H1 (cell line): ENCODE measurements at regions not wholly inside any gene's neighbourhood (a gene's known extent, or its start where the extent isn't known, plus 50 kb on each side); places are given as distances from the start of the nearest gene placed in this dataset.

Experiments
- CTCF ChIA-PET: fragments of 300-600 bp; sonication (Branson Sonifier 250); formaldehyde crosslinking; loops from one replicate; lab custom pipeline; 2021; ENCODE audit not compliant: partially characterized antibody; lab: Charles Lee
- POLR2A ChIA-PET: fragments of 300-600 bp; sonication (Branson Sonifier 250); formaldehyde crosslinking; loops from one replicate; lab custom pipeline; 2021; ENCODE audit warnings: inconsistent platforms; ENCODE audit not compliant: partially characterized antibody; lab: Charles Lee
- DNase-seq, 2 experiments: peaks; one replicate each; pipeline versions ENCODE4 v3.0.0 to v3.0.0-alpha.2; 2010 to 2022; ENCODE audit warnings: low spot score in 2 of 2, low read depth in 1 of 2, mixed read lengths in 1 of 2
- FAIRE-seq: peaks from 2 replicates; lab custom pipeline; 2011; peaks lifted over from hg19 to GRCh38; lab: Jason Lieb, UNC
- H2AFZ ChIP-seq: 2 replicates; pipeline ENCODE4 v1.8.1; 2012; ENCODE audit warnings: low read length, inconsistent platforms
- H2AK5ac ChIP-seq: 2 replicates; pipeline ENCODE4 v1.6.1; 2013; ENCODE audit warnings: low read depth, low read length
- H2BK120ac ChIP-seq: replicated peaks from 2 replicates; pipeline ENCODE3; 2013; ENCODE audit warnings: low read depth, low read length, inconsistent platforms
- H2BK12ac ChIP-seq: 2 replicates; pipeline ENCODE4 v1.6.1; 2013; ENCODE audit warnings: low read depth, low read length
- H2BK15ac ChIP-seq: 2 replicates; pipeline ENCODE4 v1.6.1; 2013; ENCODE audit warnings: low read length
- H2BK20ac ChIP-seq: 2 replicates; pipeline ENCODE4 v1.6.1; 2013; ENCODE audit warnings: low read length
- H2BK5ac ChIP-seq: 2 replicates; pipeline ENCODE4 v1.6.1; 2013; ENCODE audit warnings: low read depth, low read length
- H3K14ac ChIP-seq: 2 replicates; pipeline ENCODE4 v1.6.1; 2013; ENCODE audit warnings: inconsistent platforms; ENCODE audit not compliant: insufficient read length
- H3K18ac ChIP-seq: 2 replicates; pipeline ENCODE4 v1.6.1; 2013; ENCODE audit warnings: low read length; ENCODE audit errors: extremely low read depth
- H3K23ac ChIP-seq: 2 replicates; pipeline ENCODE4 v1.6.1; 2013; ENCODE audit warnings: inconsistent platforms; ENCODE audit not compliant: insufficient read length
- H3K23me2 ChIP-seq: 2 replicates; pipeline ENCODE4 v1.6.1; 2013; ENCODE audit warnings: low read depth, low read length
- H3K27ac ChIP-seq: 2 replicates; pipeline ENCODE4 v1.6.1; 2011; ENCODE audit warnings: low read depth, low read length, inconsistent platforms
- H3K27me3 ChIP-seq, 4 experiments: replicated peaks in 1 of 4; 1 replicate in 1 of 4; 2 replicates in 3 of 4; pipeline versions ENCODE4 v1.6.1 to v1.8.1; 2011 to 2013; ENCODE audit warnings: low read length in 3 of 4, mild to moderate bottlenecking in 3 of 4, inconsistent platforms in 2 of 4, mixed read lengths in 2 of 4, moderate library complexity in 1 of 4; ENCODE audit not compliant: control insufficient read depth in 3 of 4, insufficient read depth in 3 of 4; ENCODE audit errors: extremely low read depth in 1 of 4
- H3K36me3 ChIP-seq, 4 experiments: 2 replicates each; pipeline versions ENCODE4 v1.6.1 to v1.8.1; 2011 to 2013; ENCODE audit warnings: mild to moderate bottlenecking in 4 of 4, low read length in 3 of 4, moderate library complexity in 2 of 4, control low read depth in 1 of 4, inconsistent platforms in 1 of 4; ENCODE audit not compliant: insufficient read depth in 4 of 4, control insufficient read depth in 2 of 4
- H3K4ac ChIP-seq: replicated peaks from 2 replicates; pipeline ENCODE3; 2013; ENCODE audit warnings: low read length, low read depth, mixed read lengths, inconsistent platforms; ENCODE audit not compliant: insufficient read length
- H3K4me1 ChIP-seq, 4 experiments: replicated peaks in 1 of 4; 1 replicate in 1 of 4; 2 replicates in 3 of 4; pipeline versions ENCODE4 v1.6.1 to v1.8.1; 2011 to 2013; ENCODE audit warnings: low read length in 3 of 4, inconsistent platforms in 2 of 4, mixed read lengths in 1 of 4; ENCODE audit not compliant: insufficient read depth in 4 of 4, control insufficient read depth in 3 of 4
- H3K4me2 ChIP-seq, 2 experiments: 2 replicates each; pipeline versions ENCODE4 v1.6.1 to v1.8.1; 2011 to 2013; ENCODE audit warnings: low read depth in 2 of 2, low read length in 2 of 2, control low read depth in 1 of 2, inconsistent platforms in 1 of 2, mild to moderate bottlenecking in 1 of 2; ENCODE audit not compliant: insufficient read depth in 1 of 2
- H3K4me3 ChIP-seq, 4 experiments: fragments of 200-600, 300-600 bp in 1 of 4; sonication (generic), shearing (Covaris generic), sonication (Bioruptor Twin) in 1 of 4; 2 replicates each; pipeline versions ENCODE4 v1.5.1 to v1.8.1; 2011 to 2016; ENCODE audit warnings: low read length in 4 of 4, low read depth in 3 of 4, control low read depth in 2 of 4, inconsistent platforms in 2 of 4, mild to moderate bottlenecking in 2 of 4, mixed read lengths in 1 of 4, moderate library complexity in 1 of 4; ENCODE audit not compliant: insufficient read depth in 2 of 4; ENCODE audit errors: extremely low read depth in 1 of 4
- H3K56ac ChIP-seq: replicated peaks from 2 replicates; pipeline ENCODE3; 2013; ENCODE audit warnings: low read depth, mild to moderate bottlenecking, mixed read lengths, low read length, inconsistent platforms; ENCODE audit not compliant: insufficient read length
- H3K79me1 ChIP-seq: 2 replicates; pipeline ENCODE4 v1.6.1; 2013; ENCODE audit warnings: low read depth, low read length, control low read depth
- H3K79me2 ChIP-seq, 2 experiments: 2 replicates each; pipeline versions ENCODE4 v1.6.1 to v1.8.1; 2012 to 2013; ENCODE audit warnings: low read length in 2 of 2, mild to moderate bottlenecking in 2 of 2, inconsistent platforms in 1 of 2; ENCODE audit not compliant: insufficient read depth in 2 of 2, control insufficient read depth in 1 of 2
- H3K9ac ChIP-seq, 4 experiments: replicated peaks in 1 of 4; 1 replicate in 1 of 4; 2 replicates in 3 of 4; pipeline versions ENCODE4 v1.6.1 to v1.8.1; 2011 to 2013; ENCODE audit warnings: low read depth in 3 of 4, low read length in 3 of 4, control low read depth in 2 of 4, mild to moderate bottlenecking in 2 of 4, moderate library complexity in 2 of 4, inconsistent platforms in 1 of 4; ENCODE audit errors: extremely low read depth in 1 of 4
- H3K9me3 ChIP-seq, 2 experiments: 2 replicates each; pipeline versions ENCODE4 v1.6.1 to v1.8.1; 2012 to 2013; ENCODE audit warnings: mild to moderate bottlenecking in 2 of 2, moderate library complexity in 2 of 2, control low read depth in 1 of 2, inconsistent platforms in 1 of 2, low read depth in 1 of 2, low read length in 1 of 2, mixed read lengths in 1 of 2; ENCODE audit not compliant: insufficient read depth in 2 of 2
- H4K20me1 ChIP-seq, 2 experiments: replicated peaks in 1 of 2; 2 replicates each; pipeline versions ENCODE3 to v1.8.1; 2011 to 2013; ENCODE audit warnings: inconsistent platforms in 2 of 2, low read length in 2 of 2, mild to moderate bottlenecking in 1 of 2; ENCODE audit not compliant: insufficient read depth in 2 of 2, control insufficient read depth in 1 of 2
- H4K5ac ChIP-seq: 2 replicates; pipeline ENCODE4 v1.6.1; 2013; ENCODE audit warnings: low read length, low read depth, mixed read lengths, inconsistent platforms; ENCODE audit not compliant: insufficient read length
- H4K8ac ChIP-seq: 2 replicates; pipeline ENCODE4 v1.8.0; 2013; ENCODE audit warnings: mild to moderate bottlenecking, moderate library complexity, low read length, inconsistent platforms; ENCODE audit not compliant: insufficient read depth; ENCODE audit errors: extremely low read depth
- H4K91ac ChIP-seq: replicated peaks from 2 replicates; pipeline ENCODE3; 2013; ENCODE audit warnings: low read length, mixed read lengths, inconsistent platforms; ENCODE audit not compliant: insufficient read length
- BCL11A ChIP-seq, 2 experiments: IDR thresholded peaks; one replicate each; pipeline ENCODE4 v1.6.1; 2011; ENCODE audit warnings: low read depth in 2 of 2, low read length in 2 of 2, mild to moderate bottlenecking in 2 of 2
- CBX5 ChIP-seq: fragments of 300-800, 300-1000 bp; sonication (generic); IDR thresholded peaks from 2 replicates; pipeline ENCODE4 v1.7.1; 2016; ENCODE audit warnings: antibody characterized with exemption, low read length, low read depth
- CEBPB ChIP-seq: IDR thresholded peaks from 2 replicates; pipeline ENCODE4 v1.6.1; 2012; ENCODE audit warnings: low read depth, low read length
- CTBP2 ChIP-seq: IDR thresholded peaks from 2 replicates; pipeline ENCODE4 v1.7.0; 2011; ENCODE audit warnings: borderline replicate concordance, mild to moderate bottlenecking, moderate library complexity, mixed read lengths, low read length; ENCODE audit not compliant: insufficient read depth, insufficient read length
- EGR1 ChIP-seq: IDR thresholded peaks from 2 replicates; pipeline ENCODE4 v1.6.1; 2011; ENCODE audit warnings: low read depth, low read length, borderline replicate concordance
- EZH2 ChIP-seq: fragments of 200-600 bp; sonication (generic); IDR thresholded peaks from 2 replicates; pipeline ENCODE4 v1.7.1; 2012; ENCODE audit warnings: low read depth, mild to moderate bottlenecking, moderate library complexity, low read length, inconsistent platforms; ENCODE audit not compliant: severe bottlenecking
- SAP30 ChIP-seq: fragments of 300-600 bp; sonication (generic); IDR thresholded peaks from 2 replicates; pipeline ENCODE4 v1.7.1; 2012; ENCODE audit warnings: low read length, moderate library complexity, mild to moderate bottlenecking, inconsistent platforms; ENCODE audit not compliant: insufficient read depth, insufficient replicate concordance
- SP4 ChIP-seq: IDR thresholded peaks from 2 replicates; pipeline ENCODE4 v1.6.1; 2012; ENCODE audit warnings: low read length, inconsistent platforms
- TAF7 ChIP-seq: optimal IDR thresholded peaks from 2 replicates; pipeline ENCODE3; 2011; ENCODE audit warnings: low read depth, mild to moderate bottlenecking, inconsistent platforms, low read length, moderate library complexity, borderline replicate concordance
- WGBS, 2 experiments: shearing (Covaris generic) in 1 of 2; methylation state at CpG; one replicate each; pipeline versions ENCODE4 v1.1.6 to v1.1.7; 2013 to 2015; ENCODE audit warnings: low lambda C conversion rate in 2 of 2, mixed read lengths in 2 of 2, inconsistent platforms in 1 of 2, low coverage in 1 of 2, missing lambda C conversion rate in 1 of 2; ENCODE audit not compliant: insufficient replicate concordance in 2 of 2, insufficient coverage in 1 of 2, insufficient read length in 1 of 2; ENCODE audit errors: extremely low coverage in 1 of 2, missing lambda C conversion rate in 1 of 2; 5-methylcytosine and 5-hydroxymethylcytosine counted together
- TF ChIP-seq, protein P1 (sequence below), 3 experiments: IDR thresholded peaks; 1 replicate in 2 of 3; 2 replicates in 1 of 3; pipeline versions ENCODE4 v1.5.1 to v1.6.1; 2011; ENCODE audit warnings: low read length in 3 of 3, mild to moderate bottlenecking in 3 of 3, inconsistent platforms in 2 of 3, low read depth in 1 of 3, moderate library complexity in 1 of 3; ENCODE audit not compliant: insufficient read depth in 1 of 3; ENCODE audit errors: control extremely low read depth in 1 of 3

DNA sequence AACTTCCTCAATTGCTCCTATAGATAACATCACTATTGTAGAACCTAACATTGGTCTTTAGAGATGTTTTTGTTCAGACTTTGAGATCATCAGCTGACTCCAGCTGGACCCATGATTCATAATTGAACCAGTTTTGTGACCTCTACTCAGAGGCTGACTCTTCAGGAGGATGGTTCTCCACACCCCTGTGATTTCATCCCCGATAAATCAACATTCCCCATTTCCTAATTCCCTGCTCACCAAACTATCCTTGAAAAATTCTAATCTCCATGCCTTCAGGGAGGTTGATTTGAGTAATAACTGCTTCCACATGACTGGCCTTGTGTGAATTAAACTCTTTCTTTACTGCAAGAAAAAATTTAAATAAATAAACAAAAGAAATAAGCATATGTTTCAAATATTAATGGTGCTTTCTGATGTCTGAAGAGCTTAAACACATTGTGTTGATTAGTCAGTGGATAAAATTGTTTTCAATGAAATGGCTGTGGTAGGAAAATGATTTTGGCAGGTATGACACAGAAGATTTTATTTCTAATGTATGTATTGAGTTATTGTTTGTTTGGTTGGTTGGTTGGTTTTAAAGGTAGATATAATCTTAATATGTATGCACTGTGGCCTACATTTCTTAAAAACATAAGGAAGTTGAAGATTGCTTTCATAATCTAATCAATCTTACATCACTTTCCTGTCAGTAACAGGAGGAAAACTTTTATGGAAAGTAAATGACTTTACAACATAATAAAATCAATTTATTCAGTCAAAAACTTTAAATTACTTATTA, 427.9 kb upstream of the CCDC179 start:
- no peaks in the 10 kb centered on the region for H3K23me2 ChIP-seq
- H3K4me1 ChIP-seq = no peaks in the 10 kb centered on the region
- no peak overlapping the region for H2BK20ac ChIP-seq
- no peak for FAIRE-seq
- no peak overlapping the region for H3K14ac ChIP-seq
- H2BK120ac ChIP-seq = no peak overlapping the region
- no peak overlapping the region for H4K91ac ChIP-seq
- H2AFZ ChIP-seq = no peak overlapping the region
- H3K4me3 ChIP-seq = no peak overlapping the region
- H3K9me3 ChIP-seq = no peaks in the 10 kb centered on the region
- H3K79me2 ChIP-seq = no peaks in the 10 kb centered on the region
- ChIA-PET POLR2A (no interaction called here), CTCF (no interaction called here)
- H2BK5ac ChIP-seq = no peak overlapping the region
- H4K20me1 ChIP-seq = no peaks in the 10 kb centered on the region
- H3K23ac ChIP-seq = no peak overlapping the region
- H4K8ac ChIP-seq = no peak overlapping the region
- no peaks in the 10 kb centered on the region for H3K79me1 ChIP-seq
- H3K4ac ChIP-seq = no peak overlapping the region
- H2AK5ac ChIP-seq = no peak overlapping the region
- no peak overlapping the region for H3K27ac ChIP-seq
- no peak overlapping the region for H3K9ac ChIP-seq
- 0% methylated on average over 1 of the region's 1 CpG; no CpG with 5 or more reads in 1 of the 2 experiments for WGBS, 2 experiments
- no peak overlapping the region for H3K56ac ChIP-seq
- H2BK15ac ChIP-seq = no peak overlapping the region
- no peaks in the 10 kb centered on the region for H3K36me3 ChIP-seq
- H4K5ac ChIP-seq = no peak overlapping the region
- no peak overlapping the region for H3K18ac ChIP-seq
- H2BK12ac ChIP-seq = no peak overlapping the region
- H3K4me2 ChIP-seq = no peak overlapping the region
- H3K27me3 ChIP-seq = no peaks in the 10 kb centered on the region
- DNase-seq = no peak
- TF ChIP-seq SP4 (no peak), EGR1 (no peak), CBX5 (no peak), CEBPB (no peak), EZH2 (no peak), TAF7 (no peak), BCL11A (IDR thresholded peaks at IDR 0.05; ENCODE audit: low read depth in 2 of 2, low read length in 2 of 2) (no peak), SAP30 (no peak), CTBP2 (no peak)
- TF ChIP-seq, protein P1, sequence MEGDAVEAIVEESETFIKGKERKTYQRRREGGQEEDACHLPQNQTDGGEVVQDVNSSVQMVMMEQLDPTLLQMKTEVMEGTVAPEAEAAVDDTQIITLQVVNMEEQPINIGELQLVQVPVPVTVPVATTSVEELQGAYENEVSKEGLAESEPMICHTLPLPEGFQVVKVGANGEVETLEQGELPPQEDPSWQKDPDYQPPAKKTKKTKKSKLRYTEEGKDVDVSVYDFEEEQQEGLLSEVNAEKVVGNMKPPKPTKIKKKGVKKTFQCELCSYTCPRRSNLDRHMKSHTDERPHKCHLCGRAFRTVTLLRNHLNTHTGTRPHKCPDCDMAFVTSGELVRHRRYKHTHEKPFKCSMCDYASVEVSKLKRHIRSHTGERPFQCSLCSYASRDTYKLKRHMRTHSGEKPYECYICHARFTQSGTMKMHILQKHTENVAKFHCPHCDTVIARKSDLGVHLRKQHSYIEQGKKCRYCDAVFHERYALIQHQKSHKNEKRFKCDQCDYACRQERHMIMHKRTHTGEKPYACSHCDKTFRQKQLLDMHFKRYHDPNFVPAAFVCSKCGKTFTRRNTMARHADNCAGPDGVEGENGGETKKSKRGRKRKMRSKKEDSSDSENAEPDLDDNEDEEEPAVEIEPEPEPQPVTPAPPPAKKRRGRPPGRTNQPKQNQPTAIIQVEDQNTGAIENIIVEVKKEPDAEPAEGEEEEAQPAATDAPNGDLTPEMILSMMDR (IDR thresholded peaks at IDR 0.05; ENCODE audit: control extremely low read depth in 1 of 3, insufficient read depth in 1 of 3, low read depth in 1 of 3, low read length in 3 of 3) = no peak
